ENCODE measurements at regions not wholly inside any gene's neighbourhood (a gene's known extent, or its start where the extent isn't known, plus 50 kb on each side); places are given as distances from the start of the nearest gene placed in this dataset.

- TF ChIP-seq, protein P1, sequence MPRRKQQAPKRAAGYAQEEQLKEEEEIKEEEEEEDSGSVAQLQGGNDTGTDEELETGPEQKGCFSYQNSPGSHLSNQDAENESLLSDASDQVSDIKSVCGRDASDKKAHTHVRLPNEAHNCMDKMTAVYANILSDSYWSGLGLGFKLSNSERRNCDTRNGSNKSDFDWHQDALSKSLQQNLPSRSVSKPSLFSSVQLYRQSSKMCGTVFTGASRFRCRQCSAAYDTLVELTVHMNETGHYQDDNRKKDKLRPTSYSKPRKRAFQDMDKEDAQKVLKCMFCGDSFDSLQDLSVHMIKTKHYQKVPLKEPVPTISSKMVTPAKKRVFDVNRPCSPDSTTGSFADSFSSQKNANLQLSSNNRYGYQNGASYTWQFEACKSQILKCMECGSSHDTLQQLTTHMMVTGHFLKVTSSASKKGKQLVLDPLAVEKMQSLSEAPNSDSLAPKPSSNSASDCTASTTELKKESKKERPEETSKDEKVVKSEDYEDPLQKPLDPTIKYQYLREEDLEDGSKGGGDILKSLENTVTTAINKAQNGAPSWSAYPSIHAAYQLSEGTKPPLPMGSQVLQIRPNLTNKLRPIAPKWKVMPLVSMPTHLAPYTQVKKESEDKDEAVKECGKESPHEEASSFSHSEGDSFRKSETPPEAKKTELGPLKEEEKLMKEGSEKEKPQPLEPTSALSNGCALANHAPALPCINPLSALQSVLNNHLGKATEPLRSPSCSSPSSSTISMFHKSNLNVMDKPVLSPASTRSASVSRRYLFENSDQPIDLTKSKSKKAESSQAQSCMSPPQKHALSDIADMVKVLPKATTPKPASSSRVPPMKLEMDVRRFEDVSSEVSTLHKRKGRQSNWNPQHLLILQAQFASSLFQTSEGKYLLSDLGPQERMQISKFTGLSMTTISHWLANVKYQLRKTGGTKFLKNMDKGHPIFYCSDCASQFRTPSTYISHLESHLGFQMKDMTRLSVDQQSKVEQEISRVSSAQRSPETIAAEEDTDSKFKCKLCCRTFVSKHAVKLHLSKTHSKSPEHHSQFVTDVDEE (CRISPR knock-in tag; IDR thresholded peaks at IDR 0.05): no peak
- TF ChIP-seq ZNF565 (CRISPR knock-in tag; conservative IDR thresholded peaks at IDR 0.05; ENCODE audit: low read depth) (no peak), CREB5 (CRISPR knock-in tag; IDR thresholded peaks at IDR 0.05; ENCODE audit: low read depth) (no peak), ESRRG (CRISPR knock-in tag; IDR thresholded peaks at IDR 0.05) (no peak), TCF4 (CRISPR knock-in tag; IDR thresholded peaks at IDR 0.05; ENCODE audit: borderline replicate concordance) (no peak), TOX (CRISPR knock-in tag; IDR thresholded peaks at IDR 0.05; ENCODE audit: borderline replicate concordance) (no peak)
These were observed 115.6 kb downstream of the SMIM20 start (continued) for GRCh38 chr4:26029568-26030131.

DNA sequence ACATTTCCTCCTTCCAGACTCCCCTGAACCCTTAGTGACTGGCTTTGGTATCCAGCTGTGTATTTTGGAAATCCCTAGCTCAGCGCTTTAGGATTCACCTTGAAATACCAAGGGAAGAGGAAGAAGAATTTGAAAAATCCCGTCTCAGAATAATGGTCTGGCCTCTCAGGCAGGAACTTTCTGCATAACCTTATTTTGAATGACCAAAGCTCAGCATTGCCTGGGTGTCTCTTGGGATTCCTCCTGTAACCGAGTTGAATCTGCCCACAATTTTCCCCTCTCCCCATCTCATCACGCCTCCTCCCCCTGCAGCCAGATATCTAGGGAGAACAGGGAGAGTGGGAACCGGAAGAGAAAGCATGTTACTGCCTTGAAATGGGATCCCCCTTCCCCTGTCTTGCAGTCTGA is 116.2 kb downstream of the SMIM20 start:
- TF ChIP-seq GLIS3 (CRISPR knock-in tag; IDR thresholded peaks at IDR 0.05) (no peak), ZFP3 (CRISPR knock-in tag; IDR thresholded peaks at IDR 0.05) (no peak), ZNF70 (CRISPR knock-in tag; IDR thresholded peaks at IDR 0.05) (no peak), ARNTL (CRISPR knock-in tag; IDR thresholded peaks at IDR 0.05; ENCODE audit: borderline replicate concordance, low read depth) (no peak), ZC3H10 (CRISPR knock-in tag; IDR thresholded peaks at IDR 0.05) (no peak), OSR1 (CRISPR knock-in tag; IDR thresholded peaks at IDR 0.05) (no peak), TOX (CRISPR knock-in tag; IDR thresholded peaks at IDR 0.05; ENCODE audit: borderline replicate concordance) (no peak), ZFP30 (CRISPR knock-in tag; IDR thresholded peaks at IDR 0.05) (no peak), CREB5 (CRISPR knock-in tag; IDR thresholded peaks at IDR 0.05; ENCODE audit: low read depth) (no peak), CSDC2 (CRISPR knock-in tag; IDR thresholded peaks at IDR 0.05) (no peak), RARB (CRISPR knock-in tag; IDR thresholded peaks at IDR 0.05) (no peak), PATZ1 (CRISPR knock-in tag; IDR thresholded peaks at IDR 0.05; ENCODE audit: borderline replicate concordance) (no peak), PPARA (CRISPR knock-in tag; IDR thresholded peaks at IDR 0.05; ENCODE audit: borderline replicate concordance) (no peak), BACH2 (CRISPR knock-in tag; IDR thresholded peaks at IDR 0.05; ENCODE audit: borderline replicate concordance) (no peak), TCF4 (CRISPR knock-in tag; IDR thresholded peaks at IDR 0.05; ENCODE audit: borderline replicate concordance) (no peak)
- TF ChIP-seq, protein P1 (CRISPR knock-in tag; IDR thresholded peaks at IDR 0.05): no peak
- TF ChIP-seq, protein P2, sequence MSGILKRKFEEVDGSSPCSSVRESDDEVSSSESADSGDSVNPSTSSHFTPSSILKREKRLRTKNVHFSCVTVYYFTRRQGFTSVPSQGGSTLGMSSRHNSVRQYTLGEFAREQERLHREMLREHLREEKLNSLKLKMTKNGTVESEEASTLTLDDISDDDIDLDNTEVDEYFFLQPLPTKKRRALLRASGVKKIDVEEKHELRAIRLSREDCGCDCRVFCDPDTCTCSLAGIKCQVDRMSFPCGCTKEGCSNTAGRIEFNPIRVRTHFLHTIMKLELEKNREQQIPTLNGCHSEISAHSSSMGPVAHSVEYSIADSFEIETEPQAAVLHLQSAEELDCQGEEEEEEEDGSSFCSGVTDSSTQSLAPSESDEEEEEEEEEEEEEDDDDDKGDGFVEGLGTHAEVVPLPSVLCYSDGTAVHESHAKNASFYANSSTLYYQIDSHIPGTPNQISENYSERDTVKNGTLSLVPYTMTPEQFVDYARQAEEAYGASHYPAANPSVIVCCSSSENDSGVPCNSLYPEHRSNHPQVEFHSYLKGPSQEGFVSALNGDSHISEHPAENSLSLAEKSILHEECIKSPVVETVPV (CRISPR knock-in tag; IDR thresholded peaks at IDR 0.05): no peak
- no peak for ATAC-seq
